GM04503 (cell line): ENCODE measurements at regions not wholly inside any gene's neighbourhood (a gene's known extent, or its start where the extent isn't known, plus 50 kb on each side); places are given as distances from the start of the nearest gene placed in this dataset.
"Not testable (repeated sequence)": the region's sequence is repeated elsewhere in the genome, so short reads cannot be mapped to it uniquely, and the experiment has no call there.

Experiments used
- DNase-seq: peaks from one replicate; pipeline ENCODE4 v3.0.0-alpha.2; 2012; ENCODE audit warnings: low read depth

- DNase-seq: no peak
Observed at GRCh38 chr10:8173866-8174243, 119.4 kb downstream of the GATA3 start.

GRCh38 chr10:8174762-8175161 lies 120.3 kb downstream of the GATA3 start:
- DNase-seq: no peak

- DNase-seq: not testable (repeated sequence)
Observed at GRCh38 chr10:8177526-8177925, 123.0 kb downstream of the GATA3 start.

GRCh38 chr10:8179773-8180172 lies 125.3 kb downstream of the GATA3 start:
- not testable (repeated sequence) for DNase-seq

- no peak for DNase-seq
Observed at GRCh38 chr10:8180360-8181109, 126.0 kb downstream of the GATA3 start.

- no peak for DNase-seq
Observed at GRCh38 chr10:8181496-8182157, 127.1 kb downstream of the GATA3 start.

- no peak for DNase-seq
Observed at GRCh38 chr10:8182806-8183205, 128.3 kb downstream of the GATA3 start.

GRCh38 chr10:8183241-8183704 lies 128.8 kb downstream of the GATA3 start:
- DNase-seq: no peak

- DNase-seq: no peak
Observed at GRCh38 chr10:8187171-8187666, 132.7 kb downstream of the GATA3 start.

- no peak for DNase-seq
Observed at GRCh38 chr10:8189458-8189857, 135.0 kb downstream of the GATA3 start.

GRCh38 chr10:8192301-8192700 lies 137.8 kb downstream of the GATA3 start:
- no peak for DNase-seq

GRCh38 chr10:8193546-8193945 lies 139.1 kb downstream of the GATA3 start:
- no peak for DNase-seq

- DNase-seq: no peak
Observed at GRCh38 chr10:8194050-8194449, 139.6 kb downstream of the GATA3 start.

GRCh38 chr10:8206882-8207281 lies 152.4 kb downstream of the GATA3 start:
- no peak for DNase-seq

- no peak for DNase-seq
Observed at GRCh38 chr10:8211631-8212030, 157.1 kb downstream of the GATA3 start.

- no peak for DNase-seq
Observed at GRCh38 chr10:8213735-8214134, 159.2 kb downstream of the GATA3 start.

GRCh38 chr10:8214587-8214986 lies 160.1 kb downstream of the GATA3 start:
- no peak for DNase-seq

- DNase-seq: no peak
Observed at GRCh38 chr10:8216893-8217292, 162.4 kb downstream of the GATA3 start.

GRCh38 chr10:8221451-8221850 lies 167.0 kb downstream of the GATA3 start:
- no peak for DNase-seq

GRCh38 chr10:8224591-8224990 lies 170.1 kb downstream of the GATA3 start:
- DNase-seq: no peak

- DNase-seq: no peak
Observed at GRCh38 chr10:8225187-8225586, 170.7 kb downstream of the GATA3 start.

- no peak for DNase-seq
Observed at GRCh38 chr10:8227246-8227645, 172.8 kb downstream of the GATA3 start.

- no peak for DNase-seq
Observed at GRCh38 chr10:8229153-8229552, 174.7 kb downstream of the GATA3 start.

- DNase-seq: no peak
Observed at GRCh38 chr10:8230902-8231301, 176.4 kb downstream of the GATA3 start.
